ENCODE measurements at regions not wholly inside any gene's neighbourhood (a gene's known extent, or its start where the extent isn't known, plus 50 kb on each side); places are given as distances from the start of the nearest gene placed in this dataset.

- TF ChIP-seq CTCF (IDR thresholded peaks at IDR 0.05) (no peak), ESRRA (IDR thresholded peaks at IDR 0.05; ENCODE audit: borderline replicate concordance, low read length) (no peak), BCL3 (IDR thresholded peaks at IDR 0.05) (no peak), JUN (IDR thresholded peaks at IDR 0.05) (no peak), POLR2A (IDR thresholded peaks at IDR 0.05; ENCODE audit: low read length) (no peak), CHD2 (IDR thresholded peaks at IDR 0.05; ENCODE audit: low read length, partially characterized antibody) (no peak), SMC3 (IDR thresholded peaks at IDR 0.05) (no peak), MAX (IDR thresholded peaks at IDR 0.05) (no peak), CHD4 (IDR thresholded peaks at IDR 0.05; ENCODE audit: borderline replicate concordance) (no peak), USF2 (IDR thresholded peaks at IDR 0.05) (no peak), RNF2 (IDR thresholded peaks at IDR 0.05; ENCODE audit: borderline replicate concordance, low read depth) (no peak), MAFK (IDR thresholded peaks at IDR 0.05; ENCODE audit: partially characterized antibody) (no peak), PHF8 (IDR thresholded peaks at IDR 0.05; ENCODE audit: borderline replicate concordance, low read depth) (no peak)
Observed at GRCh38 chr2:38466876-38467767, 90.0 kb upstream of the ATL2 start.

All from A549 (cell line).